Testis (tissue), 2 donors: ENCODE measurements at regions not wholly inside any gene's neighbourhood (a gene's known extent, or its start where the extent isn't known, plus 50 kb on each side); places are given as distances from the start of the nearest gene placed in this dataset.

ENCODE experiments used
- DNase-seq: peaks from one replicate; pipeline ENCODE4 v3.0.0-alpha.2; 2019
- H3K27ac ChIP-seq, 2 donors: fragments of 200-600 bp; sonication (generic); one replicate each; pipeline ENCODE4 v1.5.1; 2019
- H3K27me3 ChIP-seq: fragments of 200-600 bp; sonication (generic); one replicate; pipeline ENCODE4 v1.5.1; 2019
- H3K36me3 ChIP-seq: fragments of 200-600 bp; sonication (generic); one replicate; pipeline ENCODE4 v1.5.1; 2017; ENCODE audit warnings: low read depth; ENCODE audit errors: missing control alignments
- H3K4me1 ChIP-seq: fragments of 200-600 bp; sonication (generic); one replicate; pipeline ENCODE4 v1.5.1; 2019
- H3K4me3 ChIP-seq, 2 donors: fragments of 200-600 bp; sonication (generic); one replicate each; pipeline ENCODE4 v1.5.1; 2017 to 2019
- H3K9me3 ChIP-seq: fragments of 200-600 bp; sonication (generic); one replicate; pipeline ENCODE4 v1.5.1; 2017
- CTCF ChIP-seq, 3 experiments: fragments of 450-650 bp in 2 of 3; fragments of 200-600 bp in 1 of 3; sonication (generic) in 1 of 3; IDR thresholded peaks; one replicate each; pipeline ENCODE4 v1.5.1; 2016 to 2019; ENCODE audit warnings: antibody characterized with exemption in 3 of 3, mild to moderate bottlenecking in 2 of 3, moderate library complexity in 1 of 3
- POLR2A ChIP-seq: fragments of 450-650 bp; IDR thresholded peaks from one replicate; pipeline ENCODE4 v1.6.1; 2017; ENCODE audit warnings: antibody characterized with exemption, mild to moderate bottlenecking, moderate library complexity
- WGBS, 2 donors: methylation state at CpG; one replicate each; pipeline ENCODE4 v1.1.5; 2018; 5-methylcytosine and 5-hydroxymethylcytosine counted together
- intact Hi-C: fragments of 100-400 bp; cut with DNase I; formaldehyde crosslinking; loops from one replicate; pipeline ENCODE4 v1.15.1; 2023; ENCODE audit warnings: low total_unique reads

- Histone ChIP-seq H3K4me3 (no peak overlapping the region), H3K4me1 (no peaks in the 10 kb centered on the region), H3K36me3 (no peaks in the 10 kb centered on the region), H3K9me3 (no peaks in the 10 kb centered on the region), H3K27ac (no peak overlapping the region), H3K27me3 (no peaks in the 10 kb centered on the region)
- intact Hi-C loops: loop anchor here (10.0 kb wide), 1 partner anchor 245 kb away; no protein-coding TSS in a partner anchor
- TF ChIP-seq POLR2A (no peak), CTCF (IDR thresholded peaks at IDR 0.05) (no peak)
- 59 to 64% methylated on average over 4 of the region's 4 CpGs for WGBS, 2 donors
- no peak for DNase-seq
Observed at GRCh38 chr5:54909911-54910870, 75.2 kb downstream of the ESM1 start.

GRCh38 chr5:54908774-54909525 is 76.4 kb downstream of the ESM1 start:
- Histone ChIP-seq H3K36me3 (no peaks in the 10 kb centered on the region), H3K27ac (no peak overlapping the region), H3K27me3 (no peaks in the 10 kb centered on the region), H3K9me3 (no peaks in the 10 kb centered on the region), H3K4me1 (no peaks in the 10 kb centered on the region), H3K4me3 (no peak overlapping the region)
- intact Hi-C loops: no loop called here
- DNase-seq: no peak
- WGBS, 2 donors: 62 to 71% methylated on average over 2 of the region's 2 CpGs
- TF ChIP-seq POLR2A (no peak), CTCF (IDR thresholded peaks at IDR 0.05) (no peak)

- Histone ChIP-seq H3K9me3 (no peaks in the 10 kb centered on the region), H3K4me3 (no peak overlapping the region), H3K27ac (no peak overlapping the region), H3K36me3 (no peaks in the 10 kb centered on the region), H3K4me1 (no peaks in the 10 kb centered on the region), H3K27me3 (no peaks in the 10 kb centered on the region)
- 12 to 13% methylated on average over 3 of the region's 3 CpGs for WGBS, 2 donors
- peak in 2 of 3 experiments; percentile 54 to 59 for TF ChIP-seq CTCF (IDR thresholded peaks at IDR 0.05)
- TF ChIP-seq POLR2A: no peak
- DNase-seq: peak; percentile 87
- intact Hi-C loops: no loop called here
Observed at GRCh38 chr5:54905942-54906537, 79.4 kb downstream of the ESM1 start.

GRCh38 chr5:54905246-54905795 is 80.1 kb downstream of the ESM1 start:
- no peak overlapping the region for H3K27ac ChIP-seq
- WGBS, 2 donors: 78 to 83% methylated on average over 3 of the region's 3 CpGs
- intact Hi-C loops: no loop called here
- H3K4me3 ChIP-seq: no peak overlapping the region
- H3K4me1 ChIP-seq: no peaks in the 10 kb centered on the region
- H3K27me3 ChIP-seq: no peaks in the 10 kb centered on the region
- H3K9me3 ChIP-seq: no peaks in the 10 kb centered on the region
- TF ChIP-seq CTCF (IDR thresholded peaks at IDR 0.05) (no peak), POLR2A (no peak)
- H3K36me3 ChIP-seq: no peaks in the 10 kb centered on the region
- no peak for DNase-seq
